GM10248 (cell line): ENCODE measurements at regions not wholly inside any gene's neighbourhood (a gene's known extent, or its start where the extent isn't known, plus 50 kb on each side); places are given as distances from the start of the nearest gene placed in this dataset.

Experiments used
- CTCF ChIA-PET: fragments of 300-600 bp; sonication (Branson Sonifier 250); formaldehyde crosslinking; extraction: SDS; loops from one replicate; lab custom pipeline; 2021; ENCODE audit warnings: antibody characterized with exemption; lab: Yijun Ruan, JAX
- POLR2A ChIA-PET: fragments of 350-650 bp; sonication (Branson Sonifier 250); formaldehyde crosslinking; extraction: SDS; loops from one replicate; lab custom pipeline; 2020; ENCODE audit warnings: antibody characterized with exemption; lab: Yijun Ruan, JAX
- DNase-seq: peaks from one replicate; pipeline ENCODE4 v3.0.0; 2012; ENCODE audit errors: extremely low spot score
- CTCF ChIP-seq: IDR thresholded peaks from 2 replicates; pipeline ENCODE4 v1.5.1; 2012; ENCODE audit warnings: mild to moderate bottlenecking, low read depth; ENCODE audit errors: extremely low read depth, missing control alignments, control extremely low read depth

GRCh38 chr22:27125539-27125938, 468.2 kb downstream of the MIAT start:
- ChIA-PET POLR2A (no interaction called here), CTCF (no interaction called here)
- TF ChIP-seq CTCF, result no peak
- DNase-seq, result no peak

DNA sequence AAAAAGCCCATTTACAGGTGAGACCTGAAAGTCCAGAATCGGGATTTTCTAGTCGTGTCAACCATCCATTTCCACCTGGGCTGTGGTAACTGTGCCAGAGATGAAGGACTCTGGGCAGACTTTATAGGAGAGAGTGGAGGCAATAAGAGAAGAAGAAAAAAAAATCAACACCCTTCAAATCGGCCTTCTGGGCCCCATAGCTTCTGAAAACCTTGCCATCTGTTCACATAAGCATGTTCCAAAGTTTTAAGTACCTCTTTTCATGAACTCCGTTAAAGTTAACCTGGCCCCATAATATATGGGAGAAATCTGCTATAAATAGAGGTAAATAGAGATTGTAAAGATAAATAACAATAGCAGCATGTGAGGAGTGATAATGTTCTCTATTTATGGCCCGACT, 470.5 kb downstream of the MIAT start:
- POLR2A ChIA-PET, result no interaction called here
- DNase-seq, result no peak
- CTCF ChIA-PET, result interaction anchor here (0.9 kb wide), 1 partner anchor 43 kb away, joined by 3 read pairs; no protein-coding TSS in a partner anchor
- no peak for TF ChIP-seq CTCF

DNA sequence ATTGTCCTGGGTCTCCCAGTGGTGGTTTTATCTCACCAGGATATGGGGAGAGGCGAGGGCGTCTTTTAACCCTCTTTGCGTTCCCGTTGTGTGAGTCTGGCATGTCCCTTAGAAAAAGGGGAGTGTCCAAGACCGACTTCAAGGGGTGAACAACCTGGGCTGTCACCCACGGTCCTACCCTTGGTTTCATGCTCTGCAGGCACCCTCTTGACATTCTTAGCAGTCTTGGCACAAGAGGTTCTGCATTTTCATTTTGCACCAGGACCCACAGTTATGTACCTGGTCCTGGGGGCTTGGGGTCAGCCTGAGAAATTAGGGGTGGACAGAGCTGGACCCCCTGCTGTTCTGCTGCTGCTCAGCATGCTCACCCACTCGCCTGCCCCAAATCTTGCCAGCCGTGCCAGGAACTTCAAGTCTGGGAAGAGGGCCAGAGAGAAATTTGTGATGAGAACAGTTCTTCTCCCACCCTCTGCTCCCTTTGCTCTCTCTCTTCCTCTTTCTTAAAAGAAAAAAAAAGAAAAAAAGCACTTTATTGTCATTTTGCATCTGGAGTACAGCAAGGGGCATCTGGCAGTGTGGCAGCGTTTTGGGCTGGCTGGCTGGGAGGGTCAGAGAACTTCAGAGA, 471.2 kb downstream of the MIAT start:
- DNase-seq, result no peak
- TF ChIP-seq CTCF, result no peak
- CTCF ChIA-PET, result no interaction called here
- POLR2A ChIA-PET, result no interaction called here

DNA sequence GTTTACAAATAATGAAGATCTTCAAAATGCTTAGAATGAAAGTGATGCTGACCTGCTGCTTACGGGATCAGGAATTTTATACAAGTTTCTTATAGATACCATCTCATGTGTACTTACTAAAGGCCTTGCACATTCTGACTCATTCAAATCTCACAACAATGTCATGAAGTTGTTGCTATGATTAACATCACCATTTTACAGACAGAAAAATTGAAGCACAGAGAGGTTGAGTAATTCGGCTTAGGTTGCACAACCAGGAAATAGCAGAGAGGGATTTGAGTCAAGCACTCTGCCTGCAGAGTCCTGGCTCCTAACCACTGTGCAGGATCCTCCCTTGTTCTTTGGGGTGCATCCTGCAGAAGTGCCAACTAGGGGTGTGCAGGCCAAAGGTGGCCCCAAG, 471.9 kb downstream of the MIAT start:
- CTCF ChIA-PET, result no interaction called here

DNA sequence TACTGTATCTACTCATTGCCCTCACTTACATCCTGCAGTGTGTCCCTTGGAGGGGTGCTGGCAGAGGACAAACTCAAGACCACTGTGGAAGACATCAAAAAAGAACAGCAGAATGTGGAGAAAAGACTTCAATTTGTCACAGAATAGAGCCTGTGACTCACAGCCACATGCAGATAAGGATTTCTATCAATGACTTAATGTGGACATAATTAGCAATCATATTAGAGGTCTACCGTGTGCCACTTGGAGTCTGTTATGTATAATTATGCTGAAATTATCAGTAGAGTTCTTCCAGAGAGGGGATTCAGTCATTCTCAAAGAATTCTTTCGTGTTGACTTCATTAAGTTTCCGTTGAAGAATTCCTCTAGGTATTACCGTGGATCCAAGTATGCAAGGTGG, 473.5 kb downstream of the MIAT start:
- POLR2A ChIA-PET, result no interaction called here
- CTCF ChIA-PET, result no interaction called here
- DNase-seq, result no peak

More for the DNA sequence above, 471.9 kb downstream of the MIAT start:
- POLR2A ChIA-PET, result no interaction called here
- DNase-seq, result no peak
- TF ChIP-seq CTCF, result no peak

GRCh38 chr22:27131346-27131745, 474.0 kb downstream of the MIAT start:
- no peak for TF ChIP-seq CTCF
- CTCF ChIA-PET, result no interaction called here
- POLR2A ChIA-PET, result no interaction called here
- DNase-seq, result no peak

More for the DNA sequence above, 473.5 kb downstream of the MIAT start:
- no peak for TF ChIP-seq CTCF
